GM04503 (cell line): ENCODE measurements at regions not wholly inside any gene's neighbourhood (a gene's known extent, or its start where the extent isn't known, plus 50 kb on each side); places are given as distances from the start of the nearest gene placed in this dataset.

Experiments used
- DNase-seq: peaks from one replicate; pipeline ENCODE4 v3.0.0-alpha.2; 2012; ENCODE audit warnings: low read depth

DNA sequence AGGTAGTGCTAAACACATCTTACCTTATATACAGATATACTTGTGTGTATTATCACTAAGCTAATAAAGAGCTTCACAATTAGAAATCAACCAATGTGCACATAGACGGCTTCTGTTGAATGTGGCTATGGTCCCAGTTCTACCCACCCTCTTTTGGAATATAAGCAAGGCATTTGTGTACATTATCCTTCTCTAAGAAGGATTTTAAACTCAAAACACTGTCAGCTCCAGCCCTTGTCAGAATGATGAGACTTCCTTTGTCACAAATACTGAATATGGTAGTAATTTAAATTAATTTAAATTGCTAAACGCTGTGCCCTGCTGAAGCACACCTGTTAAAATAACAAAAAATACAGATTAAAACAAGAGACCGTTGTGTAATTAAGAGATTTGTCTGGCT, 107.9 kb upstream of the GRAMD2B start:
- no peak for DNase-seq

DNA sequence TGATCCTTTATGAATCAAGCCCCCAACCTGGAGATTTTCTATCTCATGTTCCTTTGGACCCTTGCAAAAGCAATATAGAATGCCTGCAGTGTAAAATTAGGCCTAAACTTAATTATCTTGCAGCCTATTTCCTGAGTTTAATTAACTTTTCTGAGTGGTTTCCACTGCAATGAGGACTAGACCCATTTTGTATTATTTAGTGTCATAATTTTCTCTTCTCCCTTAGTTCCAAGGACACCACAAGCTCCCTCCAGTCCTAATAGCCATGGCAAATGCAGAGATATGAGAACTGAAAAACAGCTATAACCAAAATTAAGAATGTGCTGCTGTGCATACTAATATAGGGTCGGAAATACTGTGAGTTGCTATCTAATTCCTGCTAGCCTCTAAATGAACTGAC, 90.9 kb upstream of the GRAMD2B start:
- no peak for DNase-seq

GRCh38 chr5:126334760-126335159, 88.4 kb upstream of the GRAMD2B start:
- no peak for DNase-seq

- DNase-seq, result no peak
Measured at GRCh38 chr5:126335886-126336285, 87.3 kb upstream of the GRAMD2B start.

- no peak for DNase-seq
Measured at GRCh38 chr5:126338635-126339034, 84.6 kb upstream of the GRAMD2B start.

DNA sequence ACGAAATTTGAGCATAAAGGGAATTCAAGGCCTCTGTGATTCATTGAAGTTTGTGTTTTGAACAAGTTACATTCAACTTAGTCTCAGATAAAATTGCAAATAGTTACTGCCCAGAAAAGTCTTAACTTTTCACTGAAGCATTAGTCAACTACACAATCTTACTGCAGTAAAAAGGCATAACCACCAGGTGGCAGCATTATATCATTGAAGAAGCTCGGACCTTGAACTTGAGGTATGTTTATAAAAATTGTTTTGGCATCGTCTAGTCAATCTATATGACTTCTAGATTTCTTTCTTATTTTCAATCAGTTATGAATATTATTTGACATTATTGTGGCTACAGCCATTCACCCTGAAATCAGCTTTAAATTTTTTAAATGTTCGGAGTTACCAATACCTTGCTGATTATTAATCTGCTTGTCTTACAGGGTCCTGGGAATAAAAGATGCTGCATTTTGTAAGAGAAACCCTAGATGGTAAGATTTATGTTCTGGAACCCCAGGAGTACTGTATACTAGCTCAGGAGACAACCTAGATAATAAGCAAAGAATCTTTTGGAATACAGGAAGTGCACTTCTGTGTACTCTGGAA, 83.9 kb upstream of the GRAMD2B start:
- peak; percentile 27 for DNase-seq

DNA sequence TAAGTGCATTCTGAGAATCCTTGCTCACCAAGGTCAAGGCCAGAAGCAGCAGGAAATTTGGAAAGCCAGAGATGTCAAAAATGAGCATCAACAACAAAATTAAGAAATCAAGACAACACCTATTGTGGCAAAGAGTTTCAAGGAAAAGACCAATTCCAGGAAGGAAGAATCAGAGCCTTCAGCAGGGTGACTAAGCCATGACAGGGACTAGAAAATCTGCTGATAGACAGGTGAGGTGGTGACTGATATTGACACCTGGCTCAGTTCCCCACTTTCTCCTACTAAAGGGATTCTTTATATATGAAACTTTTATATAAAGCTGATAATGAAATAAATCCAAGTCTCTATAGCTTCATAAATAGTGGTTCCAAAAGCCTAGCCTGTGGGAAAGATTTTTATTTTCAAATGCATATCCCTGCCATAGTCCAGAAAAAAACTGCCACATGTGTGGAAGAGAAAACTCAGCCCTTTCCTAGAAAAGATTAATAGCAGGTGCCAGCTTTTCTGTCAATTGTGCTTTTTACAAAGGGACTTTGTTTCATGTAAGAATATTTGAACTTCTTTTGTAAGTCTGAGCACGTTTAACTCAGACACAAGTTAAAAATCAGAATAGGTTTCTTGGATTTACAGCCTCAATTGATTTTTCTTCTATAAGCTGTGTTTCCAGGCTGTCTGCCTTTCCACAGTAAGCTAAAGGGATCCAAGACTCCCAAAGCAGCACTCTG, 81.1 kb upstream of the GRAMD2B start:
- no peak for DNase-seq

- no peak for DNase-seq
Measured at GRCh38 chr5:126348855-126349635, 74.2 kb upstream of the GRAMD2B start.

DNA sequence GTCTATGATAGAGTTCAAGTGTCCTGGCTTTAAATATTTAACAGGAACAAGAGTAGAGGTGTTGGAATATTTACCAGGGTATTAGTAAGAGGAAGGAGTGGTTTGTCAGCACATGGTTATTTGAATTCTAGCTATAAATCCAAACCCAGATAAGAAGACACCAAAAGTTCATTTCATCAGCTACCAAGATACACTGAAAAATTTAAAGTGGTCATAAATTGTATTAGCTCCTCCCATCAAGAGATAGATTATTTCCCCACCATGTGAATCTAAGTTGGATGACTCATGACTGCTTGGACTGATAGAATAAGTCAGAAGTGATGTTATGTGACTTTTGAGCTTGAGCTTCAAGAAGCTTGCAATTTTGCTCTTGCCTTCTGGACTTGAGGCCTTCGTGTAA, 72.1 kb upstream of the GRAMD2B start:
- DNase-seq, result no peak

GRCh38 chr5:126354012-126354857, 69.0 kb upstream of the GRAMD2B start:
- peak; percentile 94 for DNase-seq

- DNase-seq, result no peak
Measured at GRCh38 chr5:126354858-126355731, 68.1 kb upstream of the GRAMD2B start.

GRCh38 chr5:126355940-126356339, 67.3 kb upstream of the GRAMD2B start:
- DNase-seq, result no peak

DNA sequence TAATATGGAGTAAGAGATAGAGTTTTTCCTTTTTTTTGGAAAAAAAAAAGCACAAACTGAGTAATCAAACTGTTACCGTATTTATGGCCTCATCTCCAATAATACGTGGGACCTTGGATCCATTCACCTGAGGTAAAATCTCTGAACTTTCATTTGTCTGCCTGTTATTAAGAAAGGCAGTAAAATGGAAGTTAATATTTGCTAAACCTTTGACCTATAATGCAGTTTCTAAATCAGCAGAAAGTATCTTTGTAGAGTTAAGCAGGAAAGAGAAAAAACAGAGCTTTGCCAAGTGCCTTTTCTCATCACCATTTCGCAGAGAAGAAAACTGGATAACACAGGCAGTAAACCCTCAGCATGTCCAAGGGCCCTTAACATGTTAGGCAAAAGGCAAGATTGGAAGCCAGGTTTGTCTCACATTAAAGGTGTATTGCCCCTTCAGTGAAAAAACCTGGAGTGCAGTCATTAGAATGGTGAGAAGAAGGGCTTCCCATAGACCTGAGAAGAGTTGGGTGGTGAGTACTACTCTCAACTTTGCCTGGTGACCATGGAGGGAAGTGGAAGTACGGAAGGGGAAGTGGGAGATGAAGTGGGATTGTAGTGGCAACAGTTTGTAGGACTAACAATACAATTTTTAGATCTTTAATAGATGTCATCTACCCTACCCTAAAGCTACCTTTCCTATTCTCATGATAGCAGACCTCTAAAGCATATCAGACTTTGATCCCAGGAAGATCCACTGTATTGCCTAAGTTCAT, 65.4 kb upstream of the GRAMD2B start:
- DNase-seq, result no peak

- no peak for DNase-seq
Measured at GRCh38 chr5:126358525-126358924, 64.7 kb upstream of the GRAMD2B start.

- DNase-seq, result no peak
Measured at GRCh38 chr5:126359884-126360283, 63.3 kb upstream of the GRAMD2B start.

GRCh38 chr5:126360467-126360866, 62.7 kb upstream of the GRAMD2B start:
- no peak for DNase-seq

- DNase-seq, result no peak
Measured at GRCh38 chr5:126363658-126364057, 59.6 kb upstream of the GRAMD2B start.

DNA sequence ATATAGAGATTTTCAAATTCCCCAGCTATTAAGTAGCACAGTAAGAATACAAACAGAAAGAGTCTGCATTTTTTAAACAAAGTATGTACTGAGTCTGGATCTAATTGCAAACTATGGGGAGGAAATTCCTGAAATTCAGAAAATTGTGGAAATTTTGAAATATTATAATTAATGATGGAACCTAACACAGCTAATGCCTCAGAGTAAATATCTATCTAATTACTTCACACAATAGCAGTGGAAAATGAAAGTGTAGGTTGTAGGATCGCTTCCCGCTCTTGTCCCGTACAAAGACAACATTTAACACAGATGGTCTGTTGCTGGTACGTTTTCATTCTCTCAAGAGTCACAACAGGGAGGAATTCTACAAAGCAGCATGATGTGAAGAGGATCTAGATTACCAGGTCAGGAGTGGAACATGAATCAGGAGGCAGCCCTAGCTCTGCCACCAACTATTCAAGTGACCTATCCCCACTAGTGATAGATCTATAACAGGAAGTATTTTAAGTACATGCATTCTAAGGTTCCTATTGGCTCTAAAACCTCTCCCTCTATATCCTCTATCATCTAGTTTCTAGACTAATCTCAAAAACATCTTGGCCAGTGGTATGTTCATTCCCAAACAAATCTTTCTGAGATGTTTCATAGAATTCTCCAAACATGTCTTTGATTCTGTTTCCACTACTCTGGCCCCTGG, 58.9 kb upstream of the GRAMD2B start:
- no peak for DNase-seq

DNA sequence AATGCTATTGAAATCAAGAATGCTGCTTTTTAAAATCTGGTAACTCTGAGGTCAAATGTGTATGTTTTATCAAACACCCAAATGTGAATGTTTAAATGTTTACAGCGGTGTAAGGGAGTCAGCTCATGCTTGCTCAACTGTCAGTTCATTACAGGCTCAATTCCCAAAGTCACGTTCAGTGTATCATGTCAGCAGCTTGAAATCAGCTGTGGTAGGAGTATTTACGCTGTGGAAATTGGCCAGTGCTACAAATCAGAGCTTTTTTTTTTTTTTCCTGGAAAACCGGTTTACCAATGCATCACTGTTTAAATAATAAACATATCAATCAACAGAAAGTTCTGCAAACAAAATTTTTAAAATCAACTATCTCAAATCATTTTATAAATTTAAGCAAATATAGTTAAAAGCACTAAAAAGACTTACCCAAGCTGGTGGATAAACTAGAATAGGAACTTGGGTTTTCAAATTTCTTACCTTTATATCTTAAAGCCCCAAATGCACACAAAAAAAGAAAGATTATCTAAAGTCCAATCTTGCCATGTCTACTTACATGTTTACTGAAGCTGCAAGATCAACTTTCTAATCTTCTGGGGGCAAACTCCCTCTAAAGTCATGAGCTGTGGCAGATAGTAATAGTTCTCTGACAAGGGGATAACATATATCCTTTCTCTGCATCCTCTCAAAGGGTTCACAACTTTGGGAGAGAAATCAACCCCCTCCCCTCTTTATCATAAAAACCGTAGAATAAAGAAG, 57.6 kb upstream of the GRAMD2B start:
- DNase-seq, result no peak
